Left ventricle myocardium superior (tissue), 1 donor: ENCODE measurements at regions not wholly inside any gene's neighbourhood (a gene's known extent, or its start where the extent isn't known, plus 50 kb on each side); places are given as distances from the start of the nearest gene placed in this dataset.
A peak's percentile ranks its signal among the peaks of the same experiment; 100 is the strongest.
"Not testable (repeated sequence)": the region's sequence is repeated elsewhere in the genome, so short reads cannot be mapped to it uniquely, and the experiment has no call there.

Experiments used
- ATAC-seq: fragments of 200-7000 bp; cut with Tn5 transposase; one replicate; pipeline ENCODE4 v1.9.1; 2020; ENCODE audit warnings: mild to moderate bottlenecking, moderate library complexity
- DNase-seq: peaks from one replicate; pipeline ENCODE4 v3.0.0-alpha.2; 2020
- intact Hi-C: fragments of 100-400 bp; cut with micrococcal nuclease; formaldehyde crosslinking; loops from one replicate; pipeline ENCODE4 v1.11.0; 2022
- donor health status: DM: no; HTN: yes; CAD: no; lungs with severe emphysema.

- ATAC-seq: no peak
- no peak for DNase-seq
- intact Hi-C loops: no loop called here
These were observed 150.1 kb upstream of the RFX3 start for GRCh38 chr9:3675946-3676345.

DNA sequence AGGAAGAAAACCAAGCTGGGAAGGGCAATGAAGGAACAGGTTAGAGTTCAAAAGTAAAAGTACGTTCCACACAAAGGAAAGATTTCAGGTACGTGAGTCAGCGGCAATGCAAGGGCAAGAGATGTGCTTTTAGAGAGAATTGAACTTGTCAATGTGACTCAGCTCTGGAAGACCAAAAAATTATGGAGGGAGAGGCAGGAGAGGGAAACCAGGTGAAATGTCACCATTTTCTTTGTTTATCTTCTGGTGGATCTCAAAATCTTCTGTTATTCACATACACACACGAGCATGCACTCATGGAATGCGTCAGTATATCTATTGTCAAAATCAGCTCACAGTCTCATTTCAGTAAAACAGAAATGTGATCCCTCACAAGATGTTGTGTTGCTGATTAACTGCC is 148.8 kb upstream of the RFX3 start:
- DNase-seq (no peak), ATAC-seq (no peak)
- intact Hi-C loops: no loop called here

- no peak for DNase-seq
- no peak for ATAC-seq
- intact Hi-C loops: no loop called here
These were observed 146.6 kb upstream of the RFX3 start for GRCh38 chr9:3672399-3672798.

DNA sequence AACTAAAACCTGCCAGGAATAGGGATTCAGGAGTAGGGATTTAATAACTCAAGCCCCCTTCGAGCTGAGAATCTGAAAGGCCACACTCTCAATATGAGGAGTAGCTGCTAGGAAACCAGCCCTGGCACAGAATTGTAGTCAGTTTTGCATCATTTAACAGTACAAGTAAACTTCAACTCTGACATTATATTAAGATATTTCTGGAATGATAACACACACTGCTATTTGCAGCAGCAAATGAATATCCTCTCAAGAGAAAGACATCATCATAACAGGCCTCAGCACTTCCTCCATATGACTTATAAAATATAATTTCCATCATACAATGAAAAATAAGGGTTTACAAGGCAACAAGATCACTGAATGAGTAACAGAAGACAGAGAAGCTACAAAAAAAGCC is 138.2 kb upstream of the RFX3 start:
- intact Hi-C loops: no loop called here
- DNase-seq (no peak), ATAC-seq (no peak)

DNA sequence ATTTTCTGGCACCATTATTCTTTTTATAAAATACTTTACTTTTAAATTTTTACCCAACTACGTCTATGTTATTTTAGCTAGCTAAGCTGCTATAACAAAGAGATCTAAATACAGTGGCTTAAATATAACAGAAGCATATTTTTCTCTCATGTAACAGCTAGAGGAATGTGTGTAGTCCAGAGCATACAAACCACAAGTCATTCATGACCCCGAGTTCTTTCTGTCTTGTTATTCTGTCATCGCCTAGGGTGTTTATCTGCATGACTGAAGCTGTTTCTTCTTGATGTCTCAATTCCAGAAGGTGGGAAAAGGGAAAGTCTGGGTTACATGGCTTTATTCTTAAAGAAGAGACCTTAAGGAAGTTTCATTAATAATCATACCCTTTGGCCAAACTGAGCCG is 136.9 kb upstream of the RFX3 start:
- ATAC-seq: no peak
- DNase-seq: no peak
- intact Hi-C loops: no loop called here

DNA sequence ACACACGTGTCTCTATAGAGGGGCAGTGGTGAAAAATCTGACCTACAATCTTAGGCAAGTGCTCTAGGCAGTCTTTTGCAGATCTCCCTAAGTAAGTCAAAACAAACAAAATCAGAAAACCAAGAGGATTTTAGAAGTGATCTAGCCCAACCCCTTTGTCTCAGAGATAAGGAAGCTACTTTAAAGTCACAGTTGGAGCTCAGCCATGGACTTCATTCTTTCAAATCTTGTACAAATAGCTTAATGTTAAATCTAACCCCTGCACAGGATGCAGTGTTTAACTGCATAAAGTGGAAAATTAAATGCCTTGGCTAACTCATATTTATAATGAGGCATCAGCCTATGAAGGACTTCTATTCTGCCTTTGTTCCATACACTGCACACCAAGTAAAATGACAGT is 135.1 kb upstream of the RFX3 start:
- DNase-seq (no peak), ATAC-seq (no peak)
- intact Hi-C loops: no loop called here

GRCh38 chr9:3659647-3660046 is 133.8 kb upstream of the RFX3 start:
- DNase-seq (no peak), ATAC-seq (no peak)
- intact Hi-C loops: no loop called here

DNA sequence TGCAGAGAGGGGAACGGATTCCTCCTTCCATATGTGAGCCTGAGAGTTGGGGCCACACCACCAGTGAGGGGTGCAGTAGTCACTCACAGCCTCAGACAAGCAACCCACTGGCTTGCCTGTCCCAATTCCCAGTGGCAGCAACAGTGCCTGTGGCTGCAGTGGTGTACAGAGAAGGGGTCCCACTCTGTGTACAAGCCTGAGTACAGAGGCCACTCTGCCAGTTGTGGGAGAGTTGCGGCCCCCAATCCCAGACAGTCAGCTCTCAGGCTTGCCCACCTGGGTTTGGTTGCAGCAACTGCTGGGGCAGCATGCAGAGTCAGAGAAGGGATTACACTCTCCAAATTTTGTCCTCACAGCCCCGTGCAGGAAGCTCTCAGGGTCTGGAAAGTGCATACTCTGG is 133.2 kb upstream of the RFX3 start:
- ATAC-seq (no peak), DNase-seq (no peak)
- intact Hi-C loops: no loop called here

- ATAC-seq: no peak
- DNase-seq: no peak
- intact Hi-C loops: no loop called here
These were observed 130.4 kb upstream of the RFX3 start for GRCh38 chr9:3656224-3656623.

GRCh38 chr9:3650994-3651622 is 125.3 kb upstream of the RFX3 start:
- ATAC-seq (no peak), DNase-seq (no peak)
- intact Hi-C loops: no loop called here

GRCh38 chr9:3648722-3649246 is 123.0 kb upstream of the RFX3 start:
- no peak for ATAC-seq

DNA sequence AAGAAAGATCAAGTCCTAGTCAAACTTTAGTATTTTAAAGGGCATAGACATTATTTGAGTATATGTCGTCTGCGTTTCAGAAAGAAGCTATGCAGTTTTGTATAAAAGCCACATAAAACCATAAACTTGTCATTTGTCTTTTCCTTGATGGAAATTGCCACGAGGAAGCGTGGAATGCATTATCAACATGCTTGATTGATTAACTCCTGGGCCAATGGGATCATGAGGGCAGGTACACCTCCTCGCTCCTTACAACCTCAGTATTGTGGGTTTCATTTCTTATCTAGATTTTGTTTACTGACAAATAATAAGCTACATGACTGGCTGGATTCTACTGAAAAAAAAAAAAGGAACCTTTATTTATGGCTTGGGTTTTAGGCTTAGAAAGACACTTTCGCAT is 122.5 kb upstream of the RFX3 start:
- ATAC-seq: no peak
- intact Hi-C loops: no loop called here
- DNase-seq: no peak

More at GRCh38 chr9:3648722-3649246, 123.0 kb upstream of the RFX3 start:
- DNase-seq: no peak
- intact Hi-C loops: no loop called here

GRCh38 chr9:3647652-3648051 is 121.9 kb upstream of the RFX3 start:
- ATAC-seq: no peak
- no peak for DNase-seq
- intact Hi-C loops: no loop called here

DNA sequence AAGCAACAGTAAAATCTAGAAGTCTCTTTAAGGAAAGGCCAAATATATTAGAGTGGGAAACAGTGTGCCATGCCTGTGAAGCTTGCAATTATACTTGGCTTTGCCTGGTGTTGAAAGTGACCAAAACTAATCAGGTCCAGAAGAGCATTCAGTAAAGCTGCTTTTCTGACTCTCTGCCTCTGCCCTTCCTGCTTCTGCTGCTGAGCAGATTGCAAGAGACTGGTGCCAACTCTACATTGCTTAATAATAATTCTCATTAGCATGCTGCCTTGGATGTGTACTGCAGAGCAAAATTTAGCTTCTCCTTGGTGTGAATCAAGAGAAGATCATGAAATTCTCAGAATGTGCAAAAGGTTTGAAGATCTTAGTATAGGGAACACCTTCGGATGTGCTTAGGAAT is 120.4 kb upstream of the RFX3 start:
- intact Hi-C loops: no loop called here
- DNase-seq (no peak), ATAC-seq (no peak)

DNA sequence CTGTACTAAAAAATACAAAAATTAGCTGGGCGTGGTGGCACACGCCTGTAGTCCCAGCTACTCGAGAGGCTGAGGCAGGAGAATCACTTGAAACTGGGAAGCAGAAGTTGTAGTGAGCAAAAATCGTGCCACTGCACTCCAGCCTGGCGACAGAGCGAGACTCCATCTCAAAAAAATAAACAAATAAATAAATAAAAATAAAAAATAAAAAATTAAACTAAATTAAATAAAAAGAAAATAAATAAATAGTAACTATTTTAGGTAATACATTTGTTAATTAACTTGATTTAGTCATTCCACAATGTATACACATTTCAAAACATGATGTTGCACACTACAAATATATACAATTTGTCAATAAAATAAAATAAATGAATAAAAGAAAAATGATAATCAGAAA is 116.3 kb upstream of the RFX3 start:
- intact Hi-C loops, ATAC-seq, DNase-seq: not testable (repeated sequence)

DNA sequence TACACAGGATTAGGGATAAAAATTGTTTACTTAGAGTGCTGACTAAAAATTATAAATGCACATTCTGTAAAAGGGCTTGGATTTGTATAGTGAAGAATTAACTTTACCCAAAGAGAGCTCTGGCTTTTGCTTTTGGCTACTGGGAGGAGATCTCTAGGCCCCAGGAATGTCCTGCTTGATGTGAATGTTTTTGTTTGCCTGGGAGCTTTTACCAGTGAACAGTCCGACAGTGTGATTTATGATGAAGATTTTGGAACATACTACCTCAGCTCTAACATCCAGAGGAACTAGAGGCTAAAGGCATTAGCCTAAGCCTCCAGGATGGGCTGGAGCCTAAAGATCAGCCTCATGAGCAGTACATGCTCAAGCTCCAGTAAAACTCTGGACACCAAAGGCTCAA is 103.7 kb upstream of the RFX3 start:
- DNase-seq (no peak), ATAC-seq (no peak)
- intact Hi-C loops: no loop called here

DNA sequence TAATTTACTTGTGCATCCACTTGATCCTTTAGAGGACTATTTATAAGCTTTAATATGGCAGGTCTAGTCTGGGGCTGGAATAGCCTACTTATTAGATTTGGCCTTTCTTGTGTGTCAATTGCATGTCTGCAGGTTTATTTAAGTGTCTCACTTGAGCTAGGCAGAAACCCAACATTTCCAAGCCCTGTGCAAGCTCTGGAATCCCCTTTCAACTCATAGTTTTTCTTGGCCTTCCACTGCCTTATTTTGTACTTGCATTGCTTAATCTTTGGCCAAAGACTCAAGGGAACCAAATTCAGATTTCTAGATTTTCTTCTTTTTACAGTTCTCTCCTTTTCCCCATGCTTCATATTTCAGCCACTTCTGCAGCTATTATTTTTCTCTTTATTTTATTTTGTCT is 102.4 kb upstream of the RFX3 start:
- intact Hi-C loops: no loop called here

DNA sequence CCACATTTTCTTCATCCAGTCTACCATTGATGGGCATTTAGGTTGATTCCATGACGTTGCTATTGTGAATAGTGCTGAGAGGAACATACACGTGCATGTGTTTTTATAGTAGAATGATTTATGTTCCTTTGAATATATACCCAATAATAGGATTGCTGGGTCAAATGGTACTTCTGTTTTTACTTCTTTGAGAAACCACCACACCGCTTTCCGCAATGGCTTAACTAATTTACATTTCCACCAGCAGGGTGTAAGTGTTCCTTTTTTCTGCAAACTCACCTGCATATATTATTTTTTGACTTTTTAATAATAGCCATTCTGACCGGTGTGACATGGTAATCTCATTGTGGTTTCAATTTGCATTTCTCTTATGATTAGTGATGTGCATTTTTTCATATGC is 82.2 kb upstream of the RFX3 start:
- intact Hi-C loops: no loop called here
- ATAC-seq (no peak), DNase-seq (no peak)

More for the DNA sequence above, 102.4 kb upstream of the RFX3 start:
- ATAC-seq: peak; percentile 52
- DNase-seq: no peak

- intact Hi-C loops: no loop called here
- DNase-seq (no peak), ATAC-seq (no peak)
These were observed 74.9 kb upstream of the RFX3 start for GRCh38 chr9:3600672-3601071.

DNA sequence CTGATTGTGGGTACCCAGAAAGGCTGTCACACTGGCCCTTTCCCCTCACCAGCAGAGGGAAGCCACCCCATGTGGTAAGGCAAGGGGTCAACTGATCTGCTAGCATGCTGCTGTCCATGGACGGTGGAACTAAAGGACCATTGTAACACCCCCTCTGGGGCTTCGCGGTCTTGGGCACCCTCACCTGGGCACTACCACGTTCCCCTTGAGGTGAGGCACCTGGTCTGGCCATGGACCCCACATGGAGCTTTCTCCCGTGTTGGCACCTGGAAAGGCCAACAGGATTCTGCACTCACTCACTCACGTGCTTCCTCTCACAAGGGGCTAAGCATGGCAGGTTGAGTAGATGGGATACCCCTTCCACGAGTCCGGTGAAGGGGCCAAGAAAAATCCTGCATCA is 72.0 kb upstream of the RFX3 start:
- intact Hi-C loops: no loop called here
- ATAC-seq: no peak
- DNase-seq: no peak

- ATAC-seq (no peak), DNase-seq (no peak)
- intact Hi-C loops: no loop called here
These were observed 60.3 kb upstream of the RFX3 start for GRCh38 chr9:3586066-3586465.

DNA sequence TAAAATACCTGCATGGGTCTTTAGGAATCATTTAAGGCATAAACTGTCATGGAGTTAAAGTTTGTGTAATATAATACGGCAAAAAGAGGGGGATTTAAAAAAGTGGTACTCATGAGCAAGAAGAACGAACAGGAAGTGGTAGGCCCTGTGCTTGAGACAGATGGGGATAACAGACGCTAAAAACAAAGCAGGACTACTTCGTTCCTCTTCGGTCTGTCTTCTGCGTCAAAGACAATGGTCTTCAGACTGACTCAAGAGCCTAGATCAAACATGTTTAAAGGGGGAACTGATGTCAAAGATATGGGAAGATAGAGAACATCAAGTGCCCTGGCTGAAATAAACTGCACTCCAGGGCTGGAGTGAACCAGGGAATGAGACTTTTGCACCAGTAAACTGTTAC is 59.8 kb upstream of the RFX3 start:
- DNase-seq (no peak), ATAC-seq (no peak)
- intact Hi-C loops: no loop called here
